ENCODE measurements at regions not wholly inside any gene's neighbourhood (a gene's known extent, or its start where the extent isn't known, plus 50 kb on each side); places are given as distances from the start of the nearest gene placed in this dataset.

GRCh38 chr3:145015253-145015652 is 1043.6 kb downstream of the DIPK2A start:
- DNase-seq (ENCODE audit: low read depth) (peak; percentile 32), FAIRE-seq (no peak)
- no peak overlapping the region for H3K4me3 ChIP-seq (ENCODE audit: insufficient read depth, low read depth, low read length)
- Mint-ChIP-seq H3K9me3 (ENCODE audit: unreplicated experiment) (no peaks in the 10 kb centered on the region), H3K27me3 (ENCODE audit: low read depth, unreplicated experiment) (no peaks in the 10 kb centered on the region), H3K4me1 (ENCODE audit: low read depth, unreplicated experiment) (peaks cover 14% of the 10 kb centered on the region), H3K27ac (ENCODE audit: unreplicated experiment) (peak overlapping the region; percentile 4), H3K36me3 (ENCODE audit: low read depth, unreplicated experiment) (no peaks in the 10 kb centered on the region), H3K4me3 (ENCODE audit: unreplicated experiment) (no peak overlapping the region)
- H3K9me3 ChIP-seq (ENCODE audit: insufficient read depth, low read depth, low read length) = no peaks in the 10 kb centered on the region
- H3K36me3 ChIP-seq (ENCODE audit: insufficient read depth, low read length) = no peaks in the 10 kb centered on the region
- no peak for TF ChIP-seq CTCF (IDR thresholded peaks at IDR 0.05; ENCODE audit: insufficient read depth, low read depth, low read length)
- no peak for TF ChIP-seq EZH2 (IDR thresholded peaks at IDR 0.05; ENCODE audit: insufficient read depth, low read length)
- H3K9ac ChIP-seq (ENCODE audit: low read length) = no peak overlapping the region
- no peaks in the 10 kb centered on the region for H3K27me3 ChIP-seq (ENCODE audit: insufficient read depth, low read length)
- H3K79me2 ChIP-seq (ENCODE audit: insufficient read depth, low read length) = no peaks in the 10 kb centered on the region
- H3K4me2 ChIP-seq (ENCODE audit: low read length) = no peak overlapping the region
- no peak overlapping the region for H2AFZ ChIP-seq (ENCODE audit: low read depth, low read length)
- no peaks in the 10 kb centered on the region for H3K4me1 ChIP-seq (ENCODE audit: insufficient read depth, low read length)
- no peak overlapping the region for H3K27ac ChIP-seq (ENCODE audit: low read depth, low read length)
- no peaks in the 10 kb centered on the region for H4K20me1 ChIP-seq (ENCODE audit: insufficient read depth, low read length)

- H2AFZ ChIP-seq (ENCODE audit: low read depth, low read length) = peak overlapping the region; percentile 16
- no peak overlapping the region for H3K9ac ChIP-seq (ENCODE audit: low read length)
- no peaks in the 10 kb centered on the region for H3K27me3 Mint-ChIP-seq (ENCODE audit: low read depth, unreplicated experiment)
- no peaks in the 10 kb centered on the region for H3K27me3 ChIP-seq (ENCODE audit: insufficient read depth, low read length)
- no peaks in the 10 kb centered on the region for H3K4me1 ChIP-seq (ENCODE audit: insufficient read depth, low read length)
- H3K36me3 ChIP-seq (ENCODE audit: insufficient read depth, low read length) = no peaks in the 10 kb centered on the region
- H3K9me3 Mint-ChIP-seq (ENCODE audit: unreplicated experiment) = no peaks in the 10 kb centered on the region
- H3K4me2 ChIP-seq (ENCODE audit: low read length) = peak overlapping the region; percentile 14
- H4K20me1 ChIP-seq (ENCODE audit: insufficient read depth, low read length) = no peaks in the 10 kb centered on the region
- no peak for FAIRE-seq
- no peak overlapping the region for H3K4me3 ChIP-seq (ENCODE audit: insufficient read depth, low read depth, low read length)
- peaks cover 14% of the 10 kb centered on the region for H3K4me1 Mint-ChIP-seq (ENCODE audit: low read depth, unreplicated experiment)
- DNase-seq (ENCODE audit: low read depth) = peak; percentile 49
- no peaks in the 10 kb centered on the region for H3K9me3 ChIP-seq (ENCODE audit: insufficient read depth, low read depth, low read length)
- no peaks in the 10 kb centered on the region for H3K36me3 Mint-ChIP-seq (ENCODE audit: low read depth, unreplicated experiment)
- H3K4me3 Mint-ChIP-seq (ENCODE audit: unreplicated experiment) = no peak overlapping the region
- no peaks in the 10 kb centered on the region for H3K79me2 ChIP-seq (ENCODE audit: insufficient read depth, low read length)
- TF ChIP-seq EZH2 (IDR thresholded peaks at IDR 0.05; ENCODE audit: insufficient read depth, low read length) (no peak), CTCF (IDR thresholded peaks at IDR 0.05; ENCODE audit: insufficient read depth, low read depth, low read length) (no peak)
- no peak overlapping the region for H3K27ac ChIP-seq (ENCODE audit: low read depth, low read length)
- H3K27ac Mint-ChIP-seq (ENCODE audit: unreplicated experiment) = no peak overlapping the region
These were observed 1046.3 kb downstream of the DIPK2A start for GRCh38 chr3:145017959-145018358.

- FAIRE-seq (no peak), DNase-seq (ENCODE audit: low read depth) (no peak)
- no peak overlapping the region for H3K4me2 ChIP-seq (ENCODE audit: low read length)
- Mint-ChIP-seq H3K27ac (ENCODE audit: unreplicated experiment) (no peak overlapping the region), H3K4me3 (ENCODE audit: unreplicated experiment) (no peak overlapping the region), H3K36me3 (ENCODE audit: low read depth, unreplicated experiment) (no peaks in the 10 kb centered on the region), H3K27me3 (ENCODE audit: low read depth, unreplicated experiment) (no peaks in the 10 kb centered on the region), H3K4me1 (ENCODE audit: low read depth, unreplicated experiment) (peaks cover 9% of the 10 kb centered on the region), H3K9me3 (ENCODE audit: unreplicated experiment) (no peaks in the 10 kb centered on the region)
- H3K27ac ChIP-seq (ENCODE audit: low read depth, low read length) = no peak overlapping the region
- H3K27me3 ChIP-seq (ENCODE audit: insufficient read depth, low read length) = no peaks in the 10 kb centered on the region
- H4K20me1 ChIP-seq (ENCODE audit: insufficient read depth, low read length) = no peaks in the 10 kb centered on the region
- no peak overlapping the region for H3K4me3 ChIP-seq (ENCODE audit: insufficient read depth, low read depth, low read length)
- no peak overlapping the region for H2AFZ ChIP-seq (ENCODE audit: low read depth, low read length)
- no peaks in the 10 kb centered on the region for H3K9me3 ChIP-seq (ENCODE audit: insufficient read depth, low read depth, low read length)
- TF ChIP-seq EZH2 (IDR thresholded peaks at IDR 0.05; ENCODE audit: insufficient read depth, low read length) (no peak), CTCF (IDR thresholded peaks at IDR 0.05; ENCODE audit: insufficient read depth, low read depth, low read length) (no peak)
- no peaks in the 10 kb centered on the region for H3K4me1 ChIP-seq (ENCODE audit: insufficient read depth, low read length)
- H3K36me3 ChIP-seq (ENCODE audit: insufficient read depth, low read length) = no peaks in the 10 kb centered on the region
- no peaks in the 10 kb centered on the region for H3K79me2 ChIP-seq (ENCODE audit: insufficient read depth, low read length)
- H3K9ac ChIP-seq (ENCODE audit: low read length) = no peak overlapping the region
These were observed 1050.8 kb downstream of the DIPK2A start for GRCh38 chr3:145022447-145022846.

Measured in astrocyte (in vitro differentiated cells and primary cell).